Peyer's patch (tissue), 4 donors: ENCODE measurements at regions not wholly inside any gene's neighbourhood (a gene's known extent, or its start where the extent isn't known, plus 50 kb on each side); places are given as distances from the start of the nearest gene placed in this dataset.

ENCODE experiments used
- CTCF ChIP-seq, 6 experiments: fragments of 450-650 bp in 4 of 6; fragments of 200-600 bp in 2 of 6; sonication (generic) in 1 of 6; IDR thresholded peaks; one replicate each; pipeline ENCODE4 v1.5.1; 2017 to 2019; ENCODE audit warnings: antibody characterized with exemption in 6 of 6, mild to moderate bottlenecking in 3 of 6, moderate library complexity in 1 of 6
- POLR2A ChIP-seq, 2 donors: fragments of 450-650 bp; IDR thresholded peaks; one replicate each; pipeline ENCODE4 v1.5.1; 2017; ENCODE audit warnings: antibody characterized with exemption in 2 of 2, mild to moderate bottlenecking in 2 of 2, moderate library complexity in 2 of 2

- no peak for TF ChIP-seq CTCF (IDR thresholded peaks at IDR 0.05)
- no peak for TF ChIP-seq POLR2A (IDR thresholded peaks at IDR 0.05)
Observed at GRCh38 chr5:114070093-114070722, 291.7 kb upstream of the KCNN2 start.
